Gastroesophageal sphincter (tissue), 4 donors: ENCODE measurements at regions not wholly inside any gene's neighbourhood (a gene's known extent, or its start where the extent isn't known, plus 50 kb on each side); places are given as distances from the start of the nearest gene placed in this dataset.

Experiments
- ATAC-seq: fragments of 150-250 bp; one replicate; pipeline ENCODE4 v1.9.1; 2016; ENCODE audit warnings: mild to moderate bottlenecking, moderate library complexity
- H3K27ac ChIP-seq, 4 donors: fragments of 200-600 bp; sonication (generic) in 3 of 4; 1 replicate in 3 of 4; 2 replicates in 1 of 4; pipeline ENCODE4 v1.5.1; 2016 to 2019
- H3K27me3 ChIP-seq: fragments of 200-600 bp; sonication (generic); one replicate; pipeline ENCODE4 v1.5.1; 2019
- H3K36me3 ChIP-seq, 2 donors: fragments of 200-600 bp; sonication (generic); one replicate each; pipeline ENCODE4 v1.5.1; 2019; ENCODE audit warnings: control low read depth in 1 of 2
- H3K4me1 ChIP-seq, 3 donors: fragments of 200-600 bp; sonication (generic); 1 replicate in 2 of 3; 2 replicates in 1 of 3; pipeline ENCODE4 v1.5.1; 2016 to 2019; ENCODE audit warnings: control low read depth in 2 of 3
- H3K4me3 ChIP-seq, 2 donors: fragments of 200-600 bp; sonication (generic); one replicate each; pipeline ENCODE4 v1.5.1; 2019; ENCODE audit warnings: mild to moderate bottlenecking in 1 of 2, moderate library complexity in 1 of 2
- H3K9me3 ChIP-seq, 3 donors: fragments of 200-600 bp; sonication (generic); one replicate each; pipeline ENCODE4 v1.5.1; 2017 to 2019; ENCODE audit warnings: control low read depth in 2 of 3
- CTCF ChIP-seq, 4 experiments: fragments of 200-600 bp in 2 of 4; fragments of 450-650 bp in 2 of 4; sonication (generic) in 1 of 4; IDR thresholded peaks; one replicate each; pipeline ENCODE4 v1.5.1; 2017 to 2019; ENCODE audit warnings: antibody characterized with exemption in 4 of 4, mild to moderate bottlenecking in 2 of 4, moderate library complexity in 2 of 4
- EP300 ChIP-seq: sonication (generic); formaldehyde crosslinking; IDR thresholded peaks from one replicate; pipeline ENCODE4 v1.6.1; 2017; ENCODE audit warnings: antibody characterized with exemption, mild to moderate bottlenecking
- POLR2A ChIP-seq, 2 donors: fragments of 450-650 bp; IDR thresholded peaks; one replicate each; pipeline ENCODE4 v1.6.1; 2017; ENCODE audit warnings: antibody characterized with exemption in 2 of 2, mild to moderate bottlenecking in 2 of 2, moderate library complexity in 1 of 2
- POLR2AphosphoS5 ChIP-seq: sonication (generic); formaldehyde crosslinking; IDR thresholded peaks from one replicate; pipeline ENCODE4 v1.6.1; 2017; ENCODE audit warnings: antibody characterized with exemption
- WGBS, 2 donors: methylation state at CpG; one replicate each; pipeline ENCODE4 v1.1.5; 2018; ENCODE audit warnings: low coverage in 1 of 2; 5-methylcytosine and 5-hydroxymethylcytosine counted together

GRCh38 chr7:109121599-109122300 is 552.1 kb downstream of the DNAJB9 start:
- WGBS, 2 donors, result 20 to 66% methylated on average over 4 of the region's 4 CpGs
- TF ChIP-seq POLR2A (IDR thresholded peaks at IDR 0.05), result no peak
- no peak for TF ChIP-seq EP300
- no peak for TF ChIP-seq POLR2AphosphoS5
- peaks cover 0 to 6% (median 0%) of the 10 kb centered on the region in 3 donors for H3K4me1 ChIP-seq
- H3K27ac ChIP-seq, result no peak overlapping the region
- H3K9me3 ChIP-seq, result no peaks in the 10 kb centered on the region
- H3K4me3 ChIP-seq, result no peak overlapping the region
- no peak for ATAC-seq
- H3K27me3 ChIP-seq, result no peaks in the 10 kb centered on the region
- no peaks in the 10 kb centered on the region for H3K36me3 ChIP-seq

GRCh38 chr7:109125001-109125400 is 555.3 kb downstream of the DNAJB9 start:
- WGBS, 2 donors, result 44 to 63% methylated on average over 3 of the region's 3 CpGs
- H3K4me1 ChIP-seq, result no peaks in the 10 kb centered on the region
- ATAC-seq, result no peak
- H3K9me3 ChIP-seq, result no peaks in the 10 kb centered on the region
- H3K36me3 ChIP-seq, result no peaks in the 10 kb centered on the region
- H3K27ac ChIP-seq, result no peak overlapping the region
- TF ChIP-seq POLR2A (IDR thresholded peaks at IDR 0.05), result no peak
- no peak for TF ChIP-seq POLR2AphosphoS5
- no peak for TF ChIP-seq CTCF (IDR thresholded peaks at IDR 0.05)
- no peak for TF ChIP-seq EP300
- no peaks in the 10 kb centered on the region for H3K27me3 ChIP-seq
- no peak overlapping the region for H3K4me3 ChIP-seq

DNA sequence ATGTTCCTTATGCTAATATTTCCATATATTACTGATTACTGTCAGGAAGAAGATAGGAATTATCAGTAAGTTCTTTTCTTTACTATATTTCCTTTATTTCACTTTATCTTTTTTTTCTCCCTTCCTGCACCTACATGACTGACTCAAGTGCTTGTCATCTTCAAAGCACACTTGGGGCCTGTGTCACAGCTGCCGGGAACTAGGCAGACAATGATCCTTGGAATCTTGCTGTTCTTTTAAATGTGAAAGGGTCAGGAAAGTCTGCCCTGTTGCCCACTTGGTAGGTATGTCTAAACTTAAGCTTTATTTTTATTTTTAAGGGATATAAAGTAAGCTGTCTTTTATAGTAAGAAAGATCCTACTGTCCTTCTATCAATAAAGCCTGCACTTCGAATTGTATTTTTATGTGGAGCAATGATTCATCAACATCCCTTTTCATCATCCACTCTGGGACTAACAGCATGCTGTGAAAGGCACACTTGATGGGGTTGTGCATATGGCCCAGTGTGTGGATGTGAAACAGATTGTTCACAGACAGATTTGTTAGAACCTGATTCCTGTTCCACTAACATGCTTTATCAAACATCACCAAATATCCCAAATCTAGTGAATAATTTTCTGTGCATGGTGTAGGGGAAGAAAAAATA is 556.9 kb downstream of the DNAJB9 start:
- TF ChIP-seq POLR2AphosphoS5, result no peak
- TF ChIP-seq POLR2A (IDR thresholded peaks at IDR 0.05), result no peak
- TF ChIP-seq CTCF (IDR thresholded peaks at IDR 0.05), result no peak
- TF ChIP-seq EP300, result no peak
- Histone ChIP-seq H3K4me1 (no peaks in the 10 kb centered on the region), H3K36me3 (no peaks in the 10 kb centered on the region), H3K27ac (no peak overlapping the region), H3K4me3 (no peak overlapping the region), H3K9me3 (no peaks in the 10 kb centered on the region), H3K27me3 (no peaks in the 10 kb centered on the region)
- WGBS, 2 donors, result 50 to 67% methylated on average over 2 of the region's 2 CpGs
- no peak for ATAC-seq

DNA sequence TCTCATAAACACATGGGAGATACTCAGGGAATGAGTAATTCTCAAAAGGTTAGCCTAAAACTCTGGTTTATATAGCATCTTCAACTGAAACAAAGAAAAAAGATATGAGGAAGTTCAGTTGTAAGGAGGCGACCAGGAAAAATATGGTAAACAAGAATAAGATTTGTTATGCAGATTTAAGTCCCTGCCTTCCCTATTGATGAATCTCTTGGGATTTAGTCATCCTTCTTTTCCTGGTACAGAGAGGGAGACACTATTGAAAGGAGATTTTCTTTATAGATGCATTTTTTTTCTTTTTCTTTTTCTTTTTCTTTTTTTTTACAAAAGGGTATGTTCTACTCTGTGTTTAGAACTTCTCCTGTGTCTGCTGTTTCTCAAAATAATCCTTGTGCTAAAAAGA is 557.5 kb downstream of the DNAJB9 start:
- Histone ChIP-seq H3K9me3 (no peaks in the 10 kb centered on the region), H3K27ac (no peak overlapping the region), H3K27me3 (no peaks in the 10 kb centered on the region), H3K4me1 (no peaks in the 10 kb centered on the region), H3K4me3 (no peak overlapping the region), H3K36me3 (no peaks in the 10 kb centered on the region)
- ATAC-seq, result no peak
- TF ChIP-seq CTCF (IDR thresholded peaks at IDR 0.05), result no peak
- TF ChIP-seq EP300, result no peak
- TF ChIP-seq POLR2AphosphoS5, result no peak
- no peak for TF ChIP-seq POLR2A (IDR thresholded peaks at IDR 0.05)
- 80 to 88% methylated on average over 1 of the region's 1 CpG for WGBS, 2 donors

GRCh38 chr7:109131141-109131540 is 561.5 kb downstream of the DNAJB9 start:
- no peaks in the 10 kb centered on the region for H3K4me1 ChIP-seq
- no peaks in the 10 kb centered on the region for H3K36me3 ChIP-seq
- H3K27me3 ChIP-seq, result no peaks in the 10 kb centered on the region
- 44 to 80% methylated on average over 1 of the region's 1 CpG for WGBS, 2 donors
- ATAC-seq, result no peak
- no peak for TF ChIP-seq CTCF (IDR thresholded peaks at IDR 0.05)
- no peak for TF ChIP-seq EP300
- no peak for TF ChIP-seq POLR2A (IDR thresholded peaks at IDR 0.05)
- no peak for TF ChIP-seq POLR2AphosphoS5
- peaks cover 0 to 17% (median 0%) of the 10 kb centered on the region in 3 donors for H3K9me3 ChIP-seq
- no peak overlapping the region for H3K27ac ChIP-seq
- no peak overlapping the region for H3K4me3 ChIP-seq
